Upper lobe of right lung (tissue), 1 donor: ENCODE measurements at regions not wholly inside any gene's neighbourhood (a gene's known extent, or its start where the extent isn't known, plus 50 kb on each side); places are given as distances from the start of the nearest gene placed in this dataset.

Experiments used
- ATAC-seq: fragments of 200-7000 bp; cut with Tn5 transposase; one replicate; pipeline ENCODE4 v1.9.1; 2020; ENCODE audit warnings: mild to moderate bottlenecking, moderate library complexity
- DNase-seq: peaks from one replicate; pipeline ENCODE4 v3.0.0-alpha.2; 2020
- H3K27ac ChIP-seq: fragments of 200-600 bp; one replicate; pipeline ENCODE4 v1.8.0; 2022
- H3K27me3 ChIP-seq: fragments of 200-600 bp; one replicate; pipeline ENCODE4 v1.8.0; 2022; ENCODE audit warnings: mild to moderate bottlenecking
- H3K36me3 ChIP-seq: fragments of 200-600 bp; one replicate; pipeline ENCODE4 v1.8.0; 2022
- H3K4me1 ChIP-seq: fragments of 200-600 bp; one replicate; pipeline ENCODE4 v1.8.0; 2022
- H3K4me3 ChIP-seq: fragments of 200-600 bp; one replicate; pipeline ENCODE4 v1.8.0; 2022; ENCODE audit warnings: mild to moderate bottlenecking
- H3K9me3 ChIP-seq: fragments of 200-600 bp; one replicate; pipeline ENCODE4 v1.8.0; 2022
- CTCF ChIP-seq: fragments of 200-600 bp; IDR thresholded peaks from one replicate; pipeline ENCODE4 v1.8.0; 2022; ENCODE audit warnings: antibody characterized with exemption
- intact Hi-C: fragments of 100-400 bp; cut with DNase I; formaldehyde crosslinking; loops from one replicate; pipeline ENCODE4 v1.11.0; 2022
- donor health status: DM: no; HTN: yes; CAD: no; lungs with severe emphysema.

GRCh38 chr1:117278531-117278930 lies 67.8 kb upstream of the VTCN1 start:
- no peak for ATAC-seq
- Histone ChIP-seq H3K4me3 (no peak overlapping the region), H3K27me3 (no peaks in the 10 kb centered on the region), H3K27ac (no peak overlapping the region), H3K36me3 (no peaks in the 10 kb centered on the region), H3K9me3 (no peaks in the 10 kb centered on the region), H3K4me1 (no peaks in the 10 kb centered on the region)
- DNase-seq: no peak
- intact Hi-C loops: no loop called here
- no peak for TF ChIP-seq CTCF

DNA sequence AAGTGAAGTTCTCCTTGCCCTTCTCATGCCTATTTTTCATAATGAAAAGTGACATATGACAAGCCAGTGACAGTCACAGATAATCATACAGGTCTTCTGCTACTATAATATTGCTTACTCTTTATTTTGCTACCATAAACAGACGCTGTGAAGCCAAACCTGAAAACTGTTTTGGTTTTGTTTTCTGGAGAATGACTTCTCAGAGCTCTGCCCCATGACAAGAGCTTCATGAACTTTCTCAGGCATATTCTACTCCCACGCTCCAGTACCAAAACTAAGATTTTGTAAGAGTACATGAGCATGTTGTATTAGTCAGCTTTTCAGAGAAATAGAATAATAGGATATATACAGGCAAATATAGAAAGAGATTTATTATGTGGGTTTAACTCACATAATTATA lies 64.3 kb upstream of the VTCN1 start:
- no peak overlapping the region for H3K4me3 ChIP-seq
- no peaks in the 10 kb centered on the region for H3K4me1 ChIP-seq
- no peaks in the 10 kb centered on the region for H3K36me3 ChIP-seq
- no peak for TF ChIP-seq CTCF
- intact Hi-C loops: no loop called here
- no peak for ATAC-seq
- no peak for DNase-seq
- H3K9me3 ChIP-seq: no peaks in the 10 kb centered on the region
- H3K27me3 ChIP-seq: no peaks in the 10 kb centered on the region
- H3K27ac ChIP-seq: no peak overlapping the region

GRCh38 chr1:117271959-117272358 lies 61.2 kb upstream of the VTCN1 start:
- Histone ChIP-seq H3K36me3 (no peaks in the 10 kb centered on the region), H3K9me3 (no peaks in the 10 kb centered on the region)
- no peak for DNase-seq

DNA sequence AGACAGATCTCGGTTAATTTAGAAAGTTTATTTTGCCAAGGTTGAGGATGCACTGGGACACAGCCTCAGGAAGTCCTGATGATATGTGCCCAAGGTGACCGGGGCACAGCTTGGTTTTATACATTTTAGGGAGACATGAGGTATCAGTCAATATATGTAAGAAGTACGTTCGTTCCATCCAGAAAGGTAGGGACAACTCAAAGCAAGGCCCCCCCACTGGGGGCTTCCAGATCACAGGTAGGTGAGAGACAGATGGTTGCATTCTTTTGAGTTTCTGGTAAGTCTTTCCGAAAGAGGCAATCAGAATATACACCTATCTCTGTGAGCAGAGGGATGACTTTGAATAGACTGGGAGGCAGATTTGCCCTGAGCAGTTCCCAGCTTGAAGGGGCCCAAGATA lies 60.4 kb upstream of the VTCN1 start:
- TF ChIP-seq CTCF: no peak
- DNase-seq: no peak
- no peak overlapping the region for H3K4me3 ChIP-seq
- H3K36me3 ChIP-seq: no peaks in the 10 kb centered on the region
- intact Hi-C loops: no loop called here
- no peaks in the 10 kb centered on the region for H3K27me3 ChIP-seq
- H3K27ac ChIP-seq: no peak overlapping the region
- peaks cover 17% of the 10 kb centered on the region for H3K4me1 ChIP-seq
- H3K9me3 ChIP-seq: no peaks in the 10 kb centered on the region
- no peak for ATAC-seq

More at GRCh38 chr1:117271959-117272358, 61.2 kb upstream of the VTCN1 start:
- Histone ChIP-seq H3K27me3 (no peaks in the 10 kb centered on the region), H3K27ac (no peak overlapping the region), H3K4me1 (peaks cover 15% of the 10 kb centered on the region), H3K4me3 (no peak overlapping the region)
- intact Hi-C loops: no loop called here
- no peak for ATAC-seq
- TF ChIP-seq CTCF: no peak

DNA sequence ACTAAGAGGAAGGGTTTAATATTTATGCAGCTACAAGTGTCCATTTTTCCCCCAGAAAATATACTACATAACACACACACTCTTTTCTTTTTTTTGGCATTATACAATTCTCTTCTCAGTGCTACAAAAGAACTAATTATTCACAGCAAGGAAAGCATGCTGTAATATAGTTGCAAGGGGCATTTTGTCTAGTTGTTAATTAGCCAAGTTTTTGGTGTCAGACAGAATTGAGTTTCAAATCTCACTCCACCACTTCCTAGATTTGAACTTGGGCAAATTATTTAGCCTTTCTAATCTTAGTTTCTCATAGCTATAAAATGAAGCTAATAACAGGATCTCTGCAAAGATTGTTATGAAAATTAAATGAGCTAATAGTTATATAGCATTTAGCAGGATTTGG lies 60.0 kb upstream of the VTCN1 start:
- no peak overlapping the region for H3K27ac ChIP-seq
- H3K9me3 ChIP-seq: no peaks in the 10 kb centered on the region
- peaks cover 17% of the 10 kb centered on the region for H3K4me1 ChIP-seq
- ATAC-seq (no peak), DNase-seq (no peak)
- TF ChIP-seq CTCF: no peak
- intact Hi-C loops: no loop called here
- no peak overlapping the region for H3K4me3 ChIP-seq
- no peaks in the 10 kb centered on the region for H3K27me3 ChIP-seq
- H3K36me3 ChIP-seq: no peaks in the 10 kb centered on the region
